HEK293T (cell line): ENCODE measurements at regions not wholly inside any gene's neighbourhood (a gene's known extent, or its start where the extent isn't known, plus 50 kb on each side); places are given as distances from the start of the nearest gene placed in this dataset.

Experiments used
- CTCF ChIA-PET: fragments of 350-600 bp; formaldehyde crosslinking; extraction: SDS; loops from one replicate; lab custom pipeline; 2021; ENCODE audit warnings: antibody characterized with exemption, inconsistent platforms; lab: Yijun Ruan, JAX
- POLR2A ChIA-PET: fragments of 350-600 bp; formaldehyde crosslinking; extraction: SDS; loops from one replicate; lab custom pipeline; 2020; ENCODE audit warnings: antibody characterized with exemption, inconsistent platforms; lab: Yijun Ruan, JAX
- DNase-seq: peaks from one replicate; pipeline ENCODE4 v3.0.0; 2012; ENCODE audit warnings: mixed read lengths; ENCODE audit errors: extremely low spot score
- ARNT ChIP-seq: fragments of 450-650 bp; IDR thresholded peaks from 2 replicates; pipeline ENCODE4 v1.6.1; 2017; ENCODE audit warnings: mild to moderate bottlenecking
- BHLHE40 ChIP-seq: fragments of 450-650 bp; IDR thresholded peaks from 2 replicates; pipeline ENCODE4 v1.6.1; 2016; ENCODE audit warnings: mild to moderate bottlenecking, moderate library complexity, borderline replicate concordance
- CTBP1 ChIP-seq: fragments of 450-650 bp; IDR thresholded peaks from 2 replicates; pipeline ENCODE4 v1.6.1; 2016; ENCODE audit warnings: borderline replicate concordance
- ELF4 ChIP-seq: fragments of 450-650 bp; IDR thresholded peaks from 2 replicates; pipeline ENCODE4 v1.6.1; 2017; ENCODE audit warnings: antibody characterized with exemption
- FOXA1 ChIP-seq: fragments of 450-650 bp; IDR thresholded peaks from 2 replicates; pipeline ENCODE4 v1.6.1; 2016; ENCODE audit warnings: mild to moderate bottlenecking
- FOXK2 ChIP-seq: fragments of 450-650 bp; IDR thresholded peaks from 2 replicates; pipeline ENCODE4 v1.6.1; 2016; ENCODE audit warnings: mild to moderate bottlenecking
- FOXM1 ChIP-seq: fragments of 450-650 bp; IDR thresholded peaks from 2 replicates; pipeline ENCODE4 v1.6.1; 2017; ENCODE audit warnings: mild to moderate bottlenecking, borderline replicate concordance
- HDGF ChIP-seq: fragments of 450-650 bp; IDR thresholded peaks from 2 replicates; pipeline ENCODE4 v1.6.1; 2017; ENCODE audit warnings: antibody characterized with exemption, borderline replicate concordance
- L3MBTL2 ChIP-seq: fragments of 450-650 bp; conservative IDR thresholded peaks from 2 replicates; pipeline ENCODE4 v1.6.1; 2016; ENCODE audit warnings: mild to moderate bottlenecking
- LEF1 ChIP-seq: fragments of 450-650 bp; IDR thresholded peaks from 2 replicates; pipeline ENCODE4 v1.6.1; 2017; ENCODE audit warnings: mild to moderate bottlenecking, borderline replicate concordance
- NFRKB ChIP-seq: fragments of 450-650 bp; IDR thresholded peaks from 2 replicates; pipeline ENCODE4 v1.6.1; 2016; ENCODE audit warnings: mild to moderate bottlenecking, moderate library complexity
- SP1 ChIP-seq: fragments of 450-650 bp; IDR thresholded peaks from 2 replicates; pipeline ENCODE4 v1.6.1; 2017
- SUZ12 ChIP-seq: fragments of 450-650 bp; IDR thresholded peaks from 2 replicates; pipeline ENCODE4 v1.6.1; 2016; ENCODE audit warnings: mild to moderate bottlenecking
- TARDBP ChIP-seq: fragments of 450-650 bp; IDR thresholded peaks from 2 replicates; pipeline ENCODE4 v1.6.1; 2016
- ZNF384 ChIP-seq: fragments of 450-650 bp; IDR thresholded peaks from 2 replicates; pipeline ENCODE4 v1.6.1; 2016
- TF ChIP-seq, protein P1 (sequence below): fragments of 450-650 bp; IDR thresholded peaks from 2 replicates; pipeline ENCODE4 v1.6.1; 2016

DNA sequence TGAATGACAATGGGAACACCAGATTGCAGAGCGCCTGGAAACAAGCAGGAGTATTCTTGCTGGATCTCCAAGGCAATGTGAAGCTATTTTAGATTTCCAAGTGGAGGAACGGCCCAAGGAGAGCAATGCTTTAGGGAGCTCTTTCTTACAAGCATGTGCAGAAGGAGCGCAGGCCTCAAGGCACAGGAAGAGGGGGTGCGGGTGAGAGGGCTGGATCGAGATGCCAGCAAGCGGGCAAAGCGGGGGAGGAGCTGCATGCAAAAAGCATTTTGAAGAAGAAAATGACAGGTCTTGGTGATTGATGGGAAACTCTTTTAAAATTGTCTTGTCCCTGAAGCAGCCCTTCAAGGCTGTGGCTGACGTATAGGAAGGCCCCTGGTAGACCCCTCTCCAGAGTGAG is 171.9 kb downstream of the QRSL1 start:
- CTCF ChIA-PET, result no interaction called here
- TF ChIP-seq FOXM1, result no peak
- DNase-seq, result no peak
- POLR2A ChIA-PET, result no interaction called here

DNA sequence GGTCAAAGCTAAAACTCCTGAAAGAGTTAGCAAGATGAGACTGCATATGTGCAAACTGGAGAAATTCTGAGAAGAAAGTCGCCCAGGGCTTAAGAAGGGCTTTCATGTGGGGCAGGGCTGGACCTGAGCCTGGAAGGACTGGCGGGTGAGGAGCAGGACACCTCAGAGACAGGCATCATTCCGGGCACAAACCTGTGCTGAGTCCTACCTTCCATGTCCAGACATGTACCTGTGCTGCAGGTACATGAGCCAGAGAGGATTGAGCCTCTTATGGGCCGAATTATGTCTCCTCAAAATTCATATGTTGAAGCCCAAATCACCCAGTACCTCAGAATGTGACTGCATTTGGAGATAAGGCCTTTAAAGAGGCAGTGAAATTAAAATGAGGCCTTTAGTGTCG is 171.0 kb downstream of the QRSL1 start:
- DNase-seq, result no peak
- TF ChIP-seq FOXM1 (no peak), NFRKB (no peak), SUZ12 (no peak), BHLHE40 (no peak), L3MBTL2 (no peak), CTBP1 (no peak), FOXK2 (no peak), ARNT (no peak), ELF4 (no peak), FOXA1 (no peak), ZNF384 (no peak), TARDBP (no peak), HDGF (no peak), SP1 (no peak), LEF1 (no peak)
- TF ChIP-seq, protein P1, sequence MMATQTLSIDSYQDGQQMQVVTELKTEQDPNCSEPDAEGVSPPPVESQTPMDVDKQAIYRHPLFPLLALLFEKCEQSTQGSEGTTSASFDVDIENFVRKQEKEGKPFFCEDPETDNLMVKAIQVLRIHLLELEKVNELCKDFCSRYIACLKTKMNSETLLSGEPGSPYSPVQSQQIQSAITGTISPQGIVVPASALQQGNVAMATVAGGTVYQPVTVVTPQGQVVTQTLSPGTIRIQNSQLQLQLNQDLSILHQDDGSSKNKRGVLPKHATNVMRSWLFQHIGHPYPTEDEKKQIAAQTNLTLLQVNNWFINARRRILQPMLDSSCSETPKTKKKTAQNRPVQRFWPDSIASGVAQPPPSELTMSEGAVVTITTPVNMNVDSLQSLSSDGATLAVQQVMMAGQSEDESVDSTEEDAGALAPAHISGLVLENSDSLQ, result no peak
- CTCF ChIA-PET, result no interaction called here
- POLR2A ChIA-PET, result no interaction called here

DNA sequence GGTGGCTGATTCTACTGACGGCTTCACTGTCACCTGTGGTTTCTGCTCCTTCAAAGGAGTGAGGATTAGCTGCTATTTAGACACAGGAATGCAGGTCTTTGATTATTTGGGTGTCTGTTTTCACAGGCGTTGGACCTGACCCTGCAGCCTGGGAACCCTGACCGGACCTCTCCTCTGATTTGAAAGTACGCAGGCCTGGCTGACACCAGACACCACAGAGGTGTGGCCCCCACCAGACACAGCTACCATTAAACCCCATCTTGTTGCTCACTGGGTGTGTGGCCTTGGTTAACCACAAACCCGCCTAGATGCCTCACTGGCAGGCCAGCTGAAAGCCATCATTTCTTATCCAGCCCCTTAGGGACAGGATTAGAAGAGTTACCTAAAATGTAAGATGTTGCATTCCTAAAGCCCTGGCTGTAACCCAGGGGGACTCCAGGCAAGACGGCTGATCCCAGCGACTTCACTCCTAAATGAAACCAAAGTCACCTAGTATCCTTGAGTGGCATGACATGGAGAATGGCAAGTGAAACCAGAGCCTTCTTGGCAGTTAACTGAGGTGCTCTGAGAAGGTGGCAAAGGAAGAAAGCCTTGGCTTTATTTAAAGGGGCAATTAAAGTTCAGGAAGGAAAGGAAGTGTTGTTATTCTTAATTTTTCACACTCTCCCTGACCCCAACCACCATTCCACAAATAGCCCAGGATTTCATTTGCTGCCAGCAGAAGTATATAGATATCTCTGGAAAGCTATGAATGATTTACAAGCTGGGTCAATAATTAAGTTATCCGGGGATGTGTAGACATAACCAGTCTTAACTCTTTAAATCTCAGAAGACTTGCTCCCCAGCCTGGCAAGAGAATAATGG is 169.9 kb downstream of the QRSL1 start:
- ChIA-PET POLR2A (no interaction called here), CTCF (no interaction called here)
- TF ChIP-seq TARDBP, result no peak
- no peak for TF ChIP-seq NFRKB
- TF ChIP-seq ARNT, result no peak
- no peak for TF ChIP-seq BHLHE40
- TF ChIP-seq FOXA1, result no peak
- no peak for TF ChIP-seq SUZ12
- no peak for TF ChIP-seq CTBP1
- TF ChIP-seq HDGF, result no peak
- no peak for TF ChIP-seq LEF1
- TF ChIP-seq L3MBTL2, result no peak
- TF ChIP-seq, protein P1, result no peak
- no peak for TF ChIP-seq ZNF384
- no peak for TF ChIP-seq FOXM1
- no peak for TF ChIP-seq FOXK2
- TF ChIP-seq ELF4, result no peak
- no peak for TF ChIP-seq SP1
- DNase-seq, result no peak

DNA sequence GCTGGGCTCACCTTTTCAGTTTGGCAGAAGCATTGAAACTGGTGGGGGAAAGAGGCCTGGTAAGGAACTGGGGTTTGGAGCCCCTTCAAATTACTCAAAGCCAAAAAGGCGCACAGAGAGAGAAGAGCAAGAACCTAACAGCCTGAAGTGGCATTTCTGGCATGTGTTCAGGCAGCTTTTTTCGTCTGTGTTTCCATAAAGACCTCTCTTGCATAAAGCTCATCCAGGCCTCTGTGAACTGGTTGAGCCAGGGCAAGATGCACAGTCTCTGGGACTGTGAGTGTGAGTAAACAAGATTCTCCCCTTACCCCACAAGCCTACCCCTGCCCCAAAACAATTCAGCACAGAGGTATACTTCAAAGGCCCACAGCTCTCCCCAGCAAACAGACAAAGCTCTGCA is 167.8 kb downstream of the QRSL1 start:
- POLR2A ChIA-PET, result no interaction called here
- CTCF ChIA-PET, result interaction anchor here (0.6 kb wide), 1 partner anchor 358 kb away, joined by 3 read pairs; no protein-coding TSS in a partner anchor
- TF ChIP-seq NFRKB, result no peak
- no peak for TF ChIP-seq ARNT
- TF ChIP-seq FOXK2, result no peak
- no peak for TF ChIP-seq SUZ12
- no peak for TF ChIP-seq ZNF384
- no peak for TF ChIP-seq SP1
- TF ChIP-seq L3MBTL2, result no peak
- TF ChIP-seq, protein P1, result no peak
- no peak for TF ChIP-seq ELF4
- TF ChIP-seq TARDBP, result no peak
- no peak for TF ChIP-seq LEF1
- TF ChIP-seq BHLHE40, result no peak
- TF ChIP-seq HDGF, result no peak
- DNase-seq, result no peak

DNA sequence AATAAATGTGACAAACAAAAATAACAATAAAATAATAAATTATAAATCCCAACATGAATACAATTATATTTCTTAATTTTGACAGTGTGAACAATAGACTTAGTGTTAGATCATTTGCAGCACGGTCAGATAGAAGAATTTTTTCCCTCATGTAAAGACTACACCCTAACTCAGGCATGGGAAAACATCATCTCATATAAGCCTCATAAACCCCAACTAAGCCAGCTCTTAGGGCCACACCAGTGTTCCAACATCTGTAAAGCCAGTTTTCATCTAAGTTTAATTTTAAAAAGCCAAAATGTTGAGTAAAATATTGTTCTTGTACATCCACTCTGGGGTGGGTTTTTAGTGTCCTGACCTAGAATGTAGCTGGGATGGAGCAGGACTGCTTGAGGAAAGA is 167.4 kb downstream of the QRSL1 start:
- no peak for TF ChIP-seq BHLHE40
- TF ChIP-seq, protein P1, result no peak
- TF ChIP-seq LEF1, result no peak
- no peak for TF ChIP-seq L3MBTL2
- TF ChIP-seq FOXM1, result no peak
- no peak for TF ChIP-seq CTBP1
- no peak for TF ChIP-seq SUZ12
- TF ChIP-seq SP1, result no peak
- TF ChIP-seq NFRKB, result no peak
- no peak for TF ChIP-seq HDGF
- TF ChIP-seq ZNF384, result no peak
- TF ChIP-seq ELF4, result no peak
- no peak for TF ChIP-seq FOXA1
- no peak for TF ChIP-seq TARDBP
- no peak for DNase-seq
- POLR2A ChIA-PET, result no interaction called here
- CTCF ChIA-PET, result interaction anchor here (0.6 kb wide), 1 partner anchor 358 kb away, joined by 3 read pairs; no protein-coding TSS in a partner anchor
